SHP77 treated with DMSO at 0.1 percent for 48 hours (cell line): ENCODE measurements at regions not wholly inside any gene's neighbourhood (a gene's known extent, or its start where the extent isn't known, plus 50 kb on each side); places are given as distances from the start of the nearest gene placed in this dataset.
"Not testable (repeated sequence)": the region's sequence is repeated elsewhere in the genome, so short reads cannot be mapped to it uniquely, and the experiment has no call there.

Experiments used
- DNase-seq: peaks from one replicate; lab custom pipeline; 2025; lab: John Stamatoyannopoulos, UW

GRCh38 chr4:189096717-189097116, 844.0 kb upstream of the FRG1 start:
- no peak for DNase-seq

- DNase-seq, result no peak
Observed at GRCh38 chr4:189098932-189099696, 841.6 kb upstream of the FRG1 start.

- no peak for DNase-seq
Observed at GRCh38 chr4:189113389-189113888, 827.2 kb upstream of the FRG1 start.

- no peak for DNase-seq
Observed at GRCh38 chr4:189117426-189117825, 823.2 kb upstream of the FRG1 start.

GRCh38 chr4:189121336-189121735, 819.3 kb upstream of the FRG1 start:
- peak; percentile 5 for DNase-seq

- DNase-seq, result peak; percentile 13
Observed at GRCh38 chr4:189124149-189124758, 816.4 kb upstream of the FRG1 start.

GRCh38 chr4:189124791-189125190, 815.9 kb upstream of the FRG1 start:
- no peak for DNase-seq

- no peak for DNase-seq
Observed at GRCh38 chr4:189126040-189126439, 814.6 kb upstream of the FRG1 start.

GRCh38 chr4:189128341-189128740, 812.3 kb upstream of the FRG1 start:
- DNase-seq, result no peak

- no peak for DNase-seq
Observed at GRCh38 chr4:189129044-189129694, 811.5 kb upstream of the FRG1 start.

GRCh38 chr4:189131118-189131517, 809.6 kb upstream of the FRG1 start:
- no peak for DNase-seq

GRCh38 chr4:189136462-189136861, 804.2 kb upstream of the FRG1 start:
- DNase-seq, result no peak

- DNase-seq, result no peak
Observed at GRCh38 chr4:189143263-189143952, 797.3 kb upstream of the FRG1 start.

- DNase-seq, result no peak
Observed at GRCh38 chr4:189147005-189147929, 793.4 kb upstream of the FRG1 start.

- DNase-seq, result not testable (repeated sequence)
Observed at GRCh38 chr4:189155083-189155482, 785.6 kb upstream of the FRG1 start.

GRCh38 chr4:189162073-189162789, 778.4 kb upstream of the FRG1 start:
- no peak for DNase-seq

GRCh38 chr4:189162888-189163287, 777.8 kb upstream of the FRG1 start:
- no peak for DNase-seq

- no peak for DNase-seq
Observed at GRCh38 chr4:189176002-189176401, 764.7 kb upstream of the FRG1 start.

GRCh38 chr4:189177130-189177529, 763.5 kb upstream of the FRG1 start:
- DNase-seq, result no peak

GRCh38 chr4:189178125-189178746, 762.4 kb upstream of the FRG1 start:
- no peak for DNase-seq
